ENCODE measurements at regions not wholly inside any gene's neighbourhood (a gene's known extent, or its start where the extent isn't known, plus 50 kb on each side); places are given as distances from the start of the nearest gene placed in this dataset.

GRCh38 chr1:98387701-98388100, 273.8 kb upstream of the SNX7 start:
- in situ Hi-C loops (cut with MboI; ENCODE audit: low pct_unique_long_range_greater_than_20kb, low sequenced_read_pairs, unreplicated experiment) = no loop called here

GRCh38 chr1:98386675-98387440, 274.7 kb upstream of the SNX7 start:
- no peak for TF ChIP-seq CTCF (IDR thresholded peaks at IDR 0.05; ENCODE audit: extremely low read depth, insufficient read depth, missing control alignments)
- no peak for DNase-seq (ENCODE audit: low spot score)
- in situ Hi-C loops (cut with MboI; ENCODE audit: low pct_unique_long_range_greater_than_20kb, low sequenced_read_pairs, unreplicated experiment) = no loop called here

More at GRCh38 chr1:98387701-98388100, 273.8 kb upstream of the SNX7 start:
- no peak for TF ChIP-seq CTCF (IDR thresholded peaks at IDR 0.05; ENCODE audit: extremely low read depth, insufficient read depth, missing control alignments)
- no peak for DNase-seq (ENCODE audit: low spot score)

GRCh38 chr1:98385652-98386051, 275.9 kb upstream of the SNX7 start:
- no peak for TF ChIP-seq CTCF (IDR thresholded peaks at IDR 0.05; ENCODE audit: extremely low read depth, insufficient read depth, missing control alignments)
- in situ Hi-C loops (cut with MboI; ENCODE audit: low pct_unique_long_range_greater_than_20kb, low sequenced_read_pairs, unreplicated experiment) = no loop called here
- DNase-seq (ENCODE audit: low spot score) = no peak

GRCh38 chr1:98384461-98385141, 276.9 kb upstream of the SNX7 start:
- in situ Hi-C loops (cut with MboI; ENCODE audit: low pct_unique_long_range_greater_than_20kb, low sequenced_read_pairs, unreplicated experiment) = no loop called here
- no peak for TF ChIP-seq CTCF (IDR thresholded peaks at IDR 0.05; ENCODE audit: extremely low read depth, insufficient read depth, missing control alignments)
- DNase-seq (ENCODE audit: low spot score) = no peak

DNA sequence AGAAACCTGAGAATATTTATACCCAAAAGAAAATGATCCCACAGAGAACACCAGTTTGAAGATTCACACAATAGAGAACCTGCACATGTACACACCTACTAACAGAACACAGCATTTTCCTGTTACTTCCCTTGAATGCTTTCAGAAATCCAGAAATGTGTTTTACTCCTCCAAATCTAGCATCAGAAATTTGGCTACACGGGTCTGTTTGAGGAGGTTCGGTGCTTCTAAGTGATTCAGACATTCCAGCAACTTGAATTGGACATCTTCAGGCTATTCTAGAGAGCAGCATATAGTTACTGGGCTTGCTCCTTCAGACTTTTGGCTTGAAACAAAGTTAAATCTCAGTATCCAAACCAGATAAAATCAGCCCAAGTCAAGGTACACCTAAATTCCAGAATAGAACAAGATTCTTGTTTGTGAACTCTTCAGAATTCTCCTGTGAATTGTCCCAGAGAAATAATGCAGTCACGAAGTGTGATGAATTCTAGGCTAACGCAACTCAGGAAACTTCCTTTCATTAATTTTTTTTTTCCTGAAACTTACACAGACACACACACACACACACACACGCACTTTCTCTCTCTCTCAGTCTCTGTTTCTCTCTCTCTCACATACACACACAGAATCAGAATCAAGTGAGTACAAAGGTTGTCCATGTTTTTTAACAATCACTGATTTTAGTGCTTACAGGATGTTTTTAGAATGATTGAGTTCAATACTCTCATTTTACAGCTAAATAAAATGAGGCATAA, 278.4 kb upstream of the SNX7 start:
- in situ Hi-C loops (cut with MboI; ENCODE audit: low pct_unique_long_range_greater_than_20kb, low sequenced_read_pairs, unreplicated experiment) = no loop called here
- TF ChIP-seq CTCF (IDR thresholded peaks at IDR 0.05; ENCODE audit: extremely low read depth, insufficient read depth, missing control alignments) = no peak
- DNase-seq (ENCODE audit: low spot score) = no peak

DNA sequence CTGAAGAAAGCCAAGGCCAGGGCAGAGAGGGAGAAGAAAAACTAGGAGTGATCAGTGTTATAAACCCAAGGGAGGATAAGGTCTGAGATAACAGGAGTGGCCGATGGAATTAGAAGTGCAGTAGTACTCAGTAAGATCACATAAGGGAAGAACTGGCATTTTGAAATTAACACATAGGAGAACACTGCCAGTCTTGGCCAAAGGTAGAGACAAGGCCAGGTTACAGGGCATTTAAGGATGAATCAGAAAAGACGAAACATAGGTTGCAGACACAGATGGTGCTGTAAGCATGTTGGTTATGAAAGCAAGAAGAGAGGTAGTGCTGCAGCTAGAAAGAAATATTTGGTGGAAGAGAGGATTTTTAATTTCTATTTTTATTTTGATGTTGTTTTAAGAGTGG, 278.9 kb upstream of the SNX7 start:
- TF ChIP-seq CTCF (IDR thresholded peaks at IDR 0.05; ENCODE audit: extremely low read depth, insufficient read depth, missing control alignments) = no peak
- in situ Hi-C loops (cut with MboI; ENCODE audit: low pct_unique_long_range_greater_than_20kb, low sequenced_read_pairs, unreplicated experiment) = no loop called here
- DNase-seq (ENCODE audit: low spot score) = no peak
